Neuronal stem cell (in vitro differentiated cells): ENCODE measurements at regions not wholly inside any gene's neighbourhood (a gene's known extent, or its start where the extent isn't known, plus 50 kb on each side); places are given as distances from the start of the nearest gene placed in this dataset.

Experiments
- DNase-seq: peaks from one replicate; pipeline ENCODE4 v3.0.0-alpha.2; 2013; ENCODE audit warnings: low spot score
- H2AFZ ChIP-seq: one replicate; pipeline ENCODE4 v1.6.1; 2013; ENCODE audit warnings: mild to moderate bottlenecking, low read length, inconsistent platforms
- H2AK5ac ChIP-seq: 2 replicates; pipeline ENCODE4 v1.6.1; 2013; ENCODE audit warnings: low read depth, mild to moderate bottlenecking, inconsistent platforms, low read length, moderate library complexity, mixed read lengths
- H2BK120ac ChIP-seq: 2 replicates; pipeline ENCODE4 v1.6.1; 2013; ENCODE audit warnings: low read depth, mild to moderate bottlenecking, inconsistent platforms, low read length, moderate library complexity, mixed read lengths
- H2BK12ac ChIP-seq: one replicate; pipeline ENCODE4 v1.6.1; 2013; ENCODE audit warnings: low read length, inconsistent platforms
- H2BK15ac ChIP-seq: 2 replicates; pipeline ENCODE4 v1.6.1; 2013; ENCODE audit warnings: mild to moderate bottlenecking, low read length, inconsistent platforms, mixed read lengths
- H2BK5ac ChIP-seq: one replicate; pipeline ENCODE4 v1.6.1; 2013; ENCODE audit warnings: inconsistent platforms, mild to moderate bottlenecking, low read length, moderate library complexity
- H3K14ac ChIP-seq: one replicate; pipeline ENCODE4 v1.6.1; 2013; ENCODE audit warnings: low read length, inconsistent platforms
- H3K18ac ChIP-seq: 2 replicates; pipeline ENCODE4 v1.6.1; 2013; ENCODE audit warnings: low read length, inconsistent platforms
- H3K23ac ChIP-seq: 2 replicates; pipeline ENCODE4 v1.6.1; 2013; ENCODE audit warnings: low read depth, mild to moderate bottlenecking, mixed read lengths, low read length, inconsistent platforms; ENCODE audit not compliant: poor library complexity
- H3K27ac ChIP-seq: replicated peaks from 3 replicates; pipeline ENCODE4 v1.5.1; 2013; ENCODE audit warnings: low read length, inconsistent platforms
- H3K27me3 ChIP-seq, 3 experiments: 2 replicates each; pipeline ENCODE4 v1.6.1; 2013; ENCODE audit warnings: low read length in 3 of 3, mild to moderate bottlenecking in 2 of 3, inconsistent platforms in 1 of 3, low read depth in 1 of 3, mixed read lengths in 1 of 3, moderate library complexity in 1 of 3; ENCODE audit not compliant: control insufficient read depth in 3 of 3, insufficient read depth in 3 of 3
- H3K36me3 ChIP-seq, 2 donors: replicated peaks in 1 of 2; 2 replicates each; pipeline ENCODE4 v1.6.1; 2013; ENCODE audit warnings: low read length in 2 of 2; ENCODE audit not compliant: control insufficient read depth in 2 of 2, insufficient read depth in 2 of 2
- H3K4ac ChIP-seq: 2 replicates; pipeline ENCODE4 v1.6.1; 2013; ENCODE audit warnings: inconsistent platforms, mild to moderate bottlenecking, low read length, moderate library complexity
- H3K4me1 ChIP-seq, 2 donors: 1 replicate in 1 of 2; 2 replicates in 1 of 2; pipeline ENCODE4 v1.6.1; 2013; ENCODE audit warnings: low read length in 2 of 2, low read depth in 1 of 2; ENCODE audit not compliant: control insufficient read depth in 2 of 2, insufficient read depth in 1 of 2
- H3K4me2 ChIP-seq: one replicate; pipeline ENCODE4 v1.6.1; 2013; ENCODE audit warnings: mild to moderate bottlenecking, low read length, inconsistent platforms; ENCODE audit not compliant: insufficient read depth, poor library complexity, severe bottlenecking
- H3K4me3 ChIP-seq, 2 donors: 2 replicates each; pipeline ENCODE4 v1.5.1; 2013; ENCODE audit warnings: low read length in 2 of 2, mild to moderate bottlenecking in 2 of 2, inconsistent platforms in 1 of 2, moderate library complexity in 1 of 2
- H3K79me1 ChIP-seq: one replicate; pipeline ENCODE4 v1.6.1; 2013; ENCODE audit warnings: low read depth, mild to moderate bottlenecking, inconsistent platforms, low read length, moderate library complexity
- H3K9ac ChIP-seq: one replicate; pipeline ENCODE4 v1.6.1; 2013; ENCODE audit warnings: mild to moderate bottlenecking, low read depth, low read length, inconsistent platforms; ENCODE audit not compliant: poor library complexity
- H3K9me3 ChIP-seq, 2 donors: replicated peaks in 1 of 2; 2 replicates each; pipeline versions ENCODE3 to v1.6.1; 2013; ENCODE audit warnings: low read length in 2 of 2, mild to moderate bottlenecking in 2 of 2, inconsistent platforms in 1 of 2, low read depth in 1 of 2, mixed read lengths in 1 of 2, moderate library complexity in 1 of 2; ENCODE audit not compliant: control insufficient read depth in 2 of 2, insufficient read depth in 1 of 2
- H4K8ac ChIP-seq: one replicate; pipeline ENCODE4 v1.6.1; 2013; ENCODE audit warnings: low read depth, mild to moderate bottlenecking, inconsistent platforms, low read length, moderate library complexity
- H4K91ac ChIP-seq: one replicate; pipeline ENCODE4 v1.6.1; 2013; ENCODE audit warnings: low read length, low read depth, mild to moderate bottlenecking, inconsistent platforms; ENCODE audit not compliant: poor library complexity
- WGBS, 2 donors: extraction: QIAGEN DNeasy Blood & Tissue Kit; methylation state at CpG; one replicate each; pipeline ENCODE4 v1.1.7; 2013; ENCODE audit warnings: missing lambda C conversion rate in 2 of 2, mixed read lengths in 1 of 2; ENCODE audit not compliant: insufficient read length in 2 of 2, insufficient replicate concordance in 1 of 2; ENCODE audit errors: extremely low coverage in 2 of 2; 5-methylcytosine and 5-hydroxymethylcytosine counted together

- Histone ChIP-seq H3K9me3 (no peaks in the 10 kb centered on the region), H3K4me2 (no peak overlapping the region), H3K27me3 (no peaks in the 10 kb centered on the region), H2BK15ac (no peak overlapping the region), H2AK5ac (no peak overlapping the region), H3K23ac (no peak overlapping the region), H2BK5ac (no peak overlapping the region), H3K4ac (no peak overlapping the region), H3K4me3 (no peak overlapping the region), H3K36me3 (no peaks in the 10 kb centered on the region), H3K27ac (no peak overlapping the region), H3K18ac (no peak overlapping the region), H2AFZ (no peak overlapping the region), H4K8ac (no peak overlapping the region), H3K4me1 (no peaks in the 10 kb centered on the region), H2BK12ac (no peak overlapping the region), H3K14ac (no peak overlapping the region), H2BK120ac (no peak overlapping the region), H3K79me1 (no peaks in the 10 kb centered on the region), H3K9ac (no peak overlapping the region), H4K91ac (no peak overlapping the region)
- WGBS, 2 donors = no CpG with 5 or more reads among the region's 1 CpG
- DNase-seq = no peak
Measured at GRCh38 chr6:49051281-49051680, 411.8 kb downstream of the MMUT start.

- Histone ChIP-seq H3K4me1 (no peaks in the 10 kb centered on the region), H3K27ac (no peak overlapping the region), H3K4me3 (no peak overlapping the region), H2BK120ac (no peak overlapping the region), H4K91ac (no peak overlapping the region), H2BK15ac (no peak overlapping the region), H3K79me1 (no peaks in the 10 kb centered on the region), H2BK12ac (no peak overlapping the region), H3K23ac (no peak overlapping the region), H2AFZ (no peak overlapping the region), H3K14ac (no peak overlapping the region), H3K9me3 (no peaks in the 10 kb centered on the region), H3K36me3 (no peaks in the 10 kb centered on the region), H3K18ac (no peak overlapping the region), H2AK5ac (no peak overlapping the region), H4K8ac (no peak overlapping the region), H2BK5ac (no peak overlapping the region), H3K9ac (no peak overlapping the region), H3K4ac (no peak overlapping the region), H3K27me3 (no peaks in the 10 kb centered on the region), H3K4me2 (no peak overlapping the region)
- no peak for DNase-seq
- no CpG with 5 or more reads among the region's 1 CpG for WGBS, 2 donors
Measured at GRCh38 chr6:49050584-49050983, 412.5 kb downstream of the MMUT start.

GRCh38 chr6:49038294-49038822, 424.7 kb downstream of the MMUT start:
- Histone ChIP-seq H3K23ac (no peak overlapping the region), H4K8ac (no peak overlapping the region), H2BK15ac (no peak overlapping the region), H2BK120ac (no peak overlapping the region), H3K79me1 (no peaks in the 10 kb centered on the region), H3K36me3 (no peaks in the 10 kb centered on the region), H3K27ac (no peak overlapping the region), H2AK5ac (no peak overlapping the region), H3K18ac (no peak overlapping the region), H2BK5ac (no peak overlapping the region), H2BK12ac (no peak overlapping the region), H3K27me3 (no peaks in the 10 kb centered on the region), H3K14ac (no peak overlapping the region), H3K4me1 (no peaks in the 10 kb centered on the region), H4K91ac (no peak overlapping the region), H3K4ac (no peak overlapping the region), H2AFZ (no peak overlapping the region), H3K4me2 (no peak overlapping the region), H3K9me3 (no peaks in the 10 kb centered on the region), H3K4me3 (no peak overlapping the region), H3K9ac (no peak overlapping the region)
- no peak for DNase-seq
- WGBS, 2 donors = no CpG with 5 or more reads among the region's 2 CpGs

- Histone ChIP-seq H3K4me3 (no peak overlapping the region), H4K8ac (no peak overlapping the region), H3K27me3 (no peaks in the 10 kb centered on the region), H3K14ac (no peak overlapping the region), H3K4me2 (no peak overlapping the region), H2BK5ac (no peak overlapping the region), H4K91ac (no peak overlapping the region), H3K9ac (no peak overlapping the region), H2AK5ac (no peak overlapping the region), H3K9me3 (no peaks in the 10 kb centered on the region), H3K4me1 (no peaks in the 10 kb centered on the region), H3K79me1 (no peaks in the 10 kb centered on the region), H2BK120ac (no peak overlapping the region), H2BK12ac (no peak overlapping the region), H3K36me3 (no peaks in the 10 kb centered on the region), H3K23ac (no peak overlapping the region), H3K18ac (no peak overlapping the region), H2AFZ (no peak overlapping the region), H3K4ac (no peak overlapping the region), H3K27ac (no peak overlapping the region), H2BK15ac (no peak overlapping the region)
- WGBS, 2 donors = no CpG with 5 or more reads among the region's 1 CpG
- no peak for DNase-seq
Measured at GRCh38 chr6:49030251-49031020, 432.6 kb downstream of the MMUT start.
